ENCODE measurements at regions not wholly inside any gene's neighbourhood (a gene's known extent, or its start where the extent isn't known, plus 50 kb on each side); places are given as distances from the start of the nearest gene placed in this dataset.

GRCh38 chr4:133856731-133857355, 344.7 kb downstream of the PABPC4L start:
- H3K4me3 ChIP-seq (ENCODE audit: low read depth in 1 of 3, low read length in 3 of 3) = no peak overlapping the region
- TF ChIP-seq ZBTB33 (IDR thresholded peaks at IDR 0.05) = no peak
- TF ChIP-seq FOXA2 (IDR thresholded peaks at IDR 0.05) = no peak
- TF ChIP-seq HNF4A (conservative IDR thresholded peaks at IDR 0.05) = no peak
- no peak for TF ChIP-seq HNF4G (IDR thresholded peaks at IDR 0.05)
- no peak for TF ChIP-seq EGR1 (IDR thresholded peaks at IDR 0.05; ENCODE audit: low read depth in 2 of 2)
- TF ChIP-seq SP1 (IDR thresholded peaks at IDR 0.05) = no peak
- TF ChIP-seq YY1 (IDR thresholded peaks at IDR 0.05) = no peak
- TF ChIP-seq JUND (IDR thresholded peaks at IDR 0.05) = no peak
- no peak for TF ChIP-seq MAX (IDR thresholded peaks at IDR 0.05)
- no peak for TF ChIP-seq REST (IDR thresholded peaks at IDR 0.05)
- TF ChIP-seq TAF1 (conservative IDR thresholded peaks at IDR 0.05) = no peak
- TF ChIP-seq FOXA1 (IDR thresholded peaks at IDR 0.05) = no peak
- TF ChIP-seq ATF3 (IDR thresholded peaks at IDR 0.05) = no peak
- no peak for TF ChIP-seq CTCF (IDR thresholded peaks at IDR 0.05; ENCODE audit: low read depth, low read length, missing input control)
- TF ChIP-seq RXRA (IDR thresholded peaks at IDR 0.05) = no peak
- TF ChIP-seq GABPA (IDR thresholded peaks at IDR 0.05 in 1 of 2, conservative IDR thresholded peaks at IDR 0.05 in 1 of 2) = no peak
- no peak for TF ChIP-seq NR2F2 (IDR thresholded peaks at IDR 0.05)
- no peak for TF ChIP-seq RAD21 (IDR thresholded peaks at IDR 0.05)
- no peaks in the 10 kb centered on the region for H3K27me3 ChIP-seq (ENCODE audit: control insufficient read depth in 4 of 4, insufficient read depth in 4 of 4, low read length in 3 of 4)
- no peak overlapping the region for H3K27ac ChIP-seq (ENCODE audit: low read depth in 1 of 2, low read length in 2 of 2)
- H3K36me3 ChIP-seq (ENCODE audit: control insufficient read depth in 4 of 4, insufficient read depth in 3 of 4, low read depth in 1 of 4, low read length in 3 of 4) = no peaks in the 10 kb centered on the region
- DNase-seq (ENCODE audit: low spot score) = no peak
- H3K9ac ChIP-seq (ENCODE audit: low read depth in 1 of 2, low read length in 2 of 2) = no peak overlapping the region
- no peaks in the 10 kb centered on the region for H3K4me1 ChIP-seq (ENCODE audit: control insufficient read depth in 4 of 4, insufficient read depth in 4 of 4, low read length in 3 of 4)
- H3K9me3 ChIP-seq (ENCODE audit: control insufficient read depth in 4 of 4, low read length in 3 of 4) = no peaks in the 10 kb centered on the region
